ENCODE measurements at regions not wholly inside any gene's neighbourhood (a gene's known extent, or its start where the extent isn't known, plus 50 kb on each side); places are given as distances from the start of the nearest gene placed in this dataset.

DNA sequence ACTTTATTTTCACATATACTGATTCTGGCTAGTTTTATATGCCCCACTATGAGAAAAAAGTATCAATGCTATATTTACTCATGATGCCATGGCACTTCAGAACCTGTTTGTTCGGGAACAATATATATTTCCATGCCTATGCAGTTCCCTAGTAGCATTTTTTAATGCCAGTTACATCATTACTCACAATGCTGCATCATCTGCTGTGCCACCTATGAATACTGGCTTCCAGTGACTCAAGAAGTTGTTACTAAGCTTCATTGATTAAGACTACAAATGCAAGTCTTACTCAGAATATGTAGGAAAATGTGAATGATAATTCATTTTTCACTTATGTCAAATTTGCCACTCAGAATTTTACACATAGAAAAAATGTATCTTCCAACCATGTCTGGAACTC lies 97.9 kb downstream of the MAFB start:
- no peak for DNase-seq (ENCODE audit: low spot score)

DNA sequence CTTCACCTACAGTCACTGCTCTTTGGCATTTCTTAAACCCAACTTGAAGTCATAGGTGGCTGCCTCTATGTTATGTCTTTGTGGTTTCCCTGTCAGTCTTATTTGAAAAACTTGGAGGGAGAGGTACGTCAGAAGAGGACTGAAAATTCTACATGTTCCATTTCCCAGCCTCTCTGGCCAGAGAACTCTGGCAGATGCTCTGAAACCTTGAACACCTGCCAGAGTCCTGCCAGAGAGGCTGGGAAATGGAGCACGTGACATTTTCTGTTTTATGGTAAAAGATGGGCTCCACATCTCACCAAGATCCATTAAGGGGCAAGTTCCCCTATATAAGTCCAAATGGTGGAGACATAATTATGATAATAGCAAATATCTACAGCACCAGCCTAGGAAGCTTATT lies 99.5 kb downstream of the MAFB start:
- DNase-seq (ENCODE audit: low spot score): no peak

DNA sequence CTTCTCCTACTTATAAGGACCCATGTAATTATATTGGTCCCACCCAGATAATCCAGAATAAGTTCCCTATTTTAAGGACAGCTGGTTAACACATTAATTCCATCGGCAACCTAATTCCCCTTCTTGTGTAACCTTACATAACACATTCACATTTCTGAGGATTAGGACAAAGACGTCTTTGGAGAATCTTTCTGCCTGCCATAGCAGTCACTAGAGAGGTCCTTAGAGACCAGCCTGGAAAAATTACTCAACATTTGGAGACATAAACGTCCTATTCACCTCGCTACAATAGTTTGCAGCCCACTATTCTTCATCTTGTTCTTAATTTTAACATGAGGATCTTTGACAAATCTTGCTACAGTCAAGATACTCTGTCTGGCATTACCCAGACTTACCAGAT lies 100.1 kb downstream of the MAFB start:
- DNase-seq (ENCODE audit: low spot score): no peak

DNA sequence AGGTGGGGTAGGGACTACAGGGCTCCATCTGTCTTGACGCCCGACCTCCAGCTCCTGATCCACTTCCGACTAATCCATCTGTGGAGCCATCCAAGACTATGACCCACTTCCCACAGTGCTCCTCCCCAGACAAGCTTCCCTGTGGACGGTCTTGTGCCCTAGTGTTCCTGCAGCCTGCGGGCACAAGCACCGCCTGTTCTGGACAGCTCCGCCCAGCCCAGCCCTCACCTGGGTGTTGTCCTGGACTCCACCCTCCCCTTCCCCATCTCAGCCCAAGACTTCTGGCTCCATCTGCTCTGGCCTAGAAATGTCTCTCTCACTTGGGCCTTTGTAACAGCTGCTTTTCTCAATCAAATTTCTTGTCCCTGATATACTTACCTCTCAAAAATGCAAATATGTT lies 102.0 kb downstream of the MAFB start:
- DNase-seq (ENCODE audit: low spot score): no peak

DNA sequence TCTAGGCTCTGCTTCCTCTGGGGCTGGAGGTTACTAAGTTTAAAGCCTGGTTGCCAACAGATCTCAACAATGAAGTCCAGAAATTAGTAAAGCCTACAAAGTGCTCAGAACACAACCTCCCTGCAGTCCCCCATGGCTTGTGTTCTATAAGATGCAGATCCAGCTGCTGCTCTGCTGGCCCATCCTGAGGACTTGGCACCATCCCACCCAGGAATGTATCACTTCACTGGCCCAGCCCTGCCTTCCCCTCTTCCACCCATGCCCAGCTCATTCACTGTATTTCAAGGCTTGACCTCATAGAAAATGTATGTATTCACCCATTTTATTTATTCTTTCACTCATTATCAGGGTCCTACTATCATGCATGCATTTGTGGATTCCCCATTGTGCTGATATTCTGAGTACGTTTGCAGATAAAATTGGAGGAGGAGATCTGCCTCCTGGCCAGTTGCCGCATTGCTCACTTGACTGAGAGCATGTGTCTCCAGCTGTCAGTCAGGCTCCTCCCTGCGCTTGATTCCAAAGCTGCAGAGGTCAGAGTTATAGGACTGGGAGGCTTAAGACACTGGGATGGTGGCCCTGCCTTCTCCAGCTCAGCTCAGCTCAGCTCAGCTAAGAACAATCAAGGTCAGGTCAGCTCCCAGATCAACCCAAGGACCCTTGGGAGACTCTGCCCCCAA lies 104.8 kb downstream of the MAFB start:
- DNase-seq (ENCODE audit: low spot score): no peak

DNA sequence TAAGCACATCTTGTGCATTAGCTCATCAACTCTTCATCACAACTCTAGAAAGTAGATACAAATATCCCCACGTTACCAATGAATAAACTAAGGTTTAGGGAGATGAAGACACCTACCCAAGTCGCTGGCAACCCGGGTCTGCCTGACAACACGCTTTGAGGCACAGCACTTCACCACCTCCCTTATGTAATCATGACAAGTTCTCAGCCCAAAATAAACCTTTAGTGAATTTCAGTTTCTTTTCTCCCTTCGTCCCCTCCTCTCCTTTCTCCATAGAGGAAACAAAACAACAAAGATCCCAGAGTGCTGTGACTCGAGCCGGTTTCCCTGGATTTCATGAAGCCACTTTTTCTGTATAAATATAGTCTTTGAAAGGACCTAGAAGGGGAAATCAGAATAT lies 105.4 kb downstream of the MAFB start:
- DNase-seq (ENCODE audit: low spot score): no peak

DNA sequence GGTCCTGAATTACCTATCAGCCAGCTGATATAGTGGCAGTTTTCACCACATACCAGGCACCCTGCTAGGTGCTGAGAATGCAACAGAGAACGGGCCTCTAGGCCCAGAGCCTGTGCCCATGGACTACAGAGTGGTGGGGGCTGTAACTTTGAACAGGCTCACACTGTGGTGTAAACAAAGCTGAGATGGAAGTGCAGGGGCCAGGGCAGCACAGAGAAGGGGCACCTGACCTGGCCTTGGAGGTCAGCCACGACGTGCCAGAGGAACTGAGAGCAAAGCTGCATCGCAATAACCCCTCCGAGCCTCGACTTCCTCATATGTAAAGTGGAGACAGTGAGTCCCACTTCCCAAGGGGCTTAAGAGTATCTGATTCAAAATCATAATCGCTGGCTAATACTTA lies 105.8 kb downstream of the MAFB start:
- DNase-seq (ENCODE audit: low spot score): peak; percentile 21

DNA sequence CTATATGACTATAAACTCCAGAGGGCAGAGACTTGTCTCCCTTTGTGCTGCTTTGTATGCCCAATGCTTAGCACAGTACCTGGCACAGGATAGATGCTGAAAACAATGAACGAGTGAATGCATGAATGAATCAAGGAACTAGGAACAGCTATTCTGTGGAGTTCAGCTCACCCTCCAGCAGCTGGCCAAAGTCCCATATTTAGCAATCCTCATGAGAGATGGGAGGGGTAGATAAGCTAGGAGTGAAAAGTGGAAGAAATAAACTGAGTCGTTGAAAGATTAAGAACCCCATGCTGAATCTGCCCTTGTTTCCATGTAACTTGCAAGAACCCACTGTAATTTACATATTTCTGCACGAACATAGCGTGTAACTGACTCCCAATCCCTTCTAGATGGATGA lies 106.5 kb downstream of the MAFB start:
- no peak for DNase-seq (ENCODE audit: low spot score)

DNA sequence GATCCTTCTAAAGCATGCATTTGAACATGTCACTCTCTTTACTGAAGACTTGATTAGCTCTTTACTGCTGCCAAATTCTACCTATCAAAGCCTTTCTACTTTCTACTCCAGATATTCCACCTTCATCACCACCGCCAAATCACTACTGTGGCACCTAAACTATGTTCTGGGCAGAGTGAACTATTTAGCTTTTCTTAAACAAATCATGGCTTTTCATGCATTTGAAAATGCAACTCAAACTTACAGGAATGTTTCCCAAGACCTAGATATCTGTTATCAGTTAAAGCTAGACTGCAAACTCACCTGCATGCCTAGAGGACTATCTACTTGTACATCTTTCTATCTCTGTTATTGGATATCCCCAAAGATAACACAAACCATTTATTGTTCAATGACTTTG lies 109.3 kb downstream of the MAFB start:
- no peak for DNase-seq (ENCODE audit: low spot score)

DNA sequence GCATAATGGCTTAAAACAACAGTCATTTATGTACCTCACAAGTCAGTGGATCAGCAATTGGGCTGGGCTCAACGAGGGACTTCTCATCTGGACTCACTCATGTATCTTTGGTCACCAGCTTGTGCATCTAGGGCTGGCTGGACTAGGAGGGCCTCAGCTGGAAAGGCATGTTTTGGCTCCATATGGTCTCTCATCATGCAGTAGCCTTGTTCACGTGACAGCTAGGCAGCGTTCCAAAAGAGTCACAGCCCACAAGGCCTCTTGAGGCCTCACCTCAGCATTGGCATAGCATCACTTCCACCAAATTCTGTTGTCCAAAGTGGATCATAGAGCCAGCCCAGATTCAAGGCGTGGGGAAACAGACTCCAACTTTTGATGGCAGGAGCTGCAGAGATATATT lies 110.1 kb downstream of the MAFB start:
- DNase-seq (ENCODE audit: low spot score): no peak

DNA sequence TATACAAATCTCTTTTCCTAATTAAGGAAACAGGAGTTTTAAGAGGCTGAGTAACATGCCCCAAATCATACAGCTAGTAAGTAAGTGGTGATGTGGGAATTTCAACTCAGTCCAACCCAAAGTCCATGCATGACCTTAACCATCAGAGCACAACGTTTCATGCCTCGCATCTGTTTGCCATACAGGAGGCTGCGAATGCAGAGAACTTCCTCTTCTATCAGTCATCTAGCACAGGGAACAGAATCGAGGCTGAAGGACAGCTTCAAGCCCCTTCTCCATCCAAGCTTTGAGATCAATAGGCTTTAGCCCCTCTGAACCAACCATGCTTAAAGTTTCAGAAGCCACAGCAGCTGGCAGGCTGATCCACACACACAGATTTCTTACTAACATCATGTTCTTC lies 113.2 kb downstream of the MAFB start:
- no peak for DNase-seq (ENCODE audit: low spot score)

DNA sequence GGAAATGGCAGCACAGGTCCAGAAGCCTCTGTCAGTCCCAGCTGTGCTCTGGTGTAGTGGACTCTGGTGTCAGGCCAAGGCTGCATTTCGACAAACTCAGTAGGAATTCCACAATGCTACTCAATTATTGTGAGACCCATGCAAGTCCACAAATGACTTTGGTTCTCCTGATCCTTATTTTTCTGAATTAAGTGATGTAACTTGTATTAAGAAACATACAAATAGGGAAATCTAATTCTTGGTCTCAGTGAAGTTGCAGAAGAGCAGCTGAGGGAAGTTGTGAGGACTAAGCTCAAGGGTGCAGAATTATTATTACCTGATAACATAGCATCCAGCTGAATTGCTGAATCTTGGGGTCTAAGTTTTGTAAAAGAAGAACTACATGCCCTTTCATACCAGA lies 116.8 kb downstream of the MAFB start:
- DNase-seq (ENCODE audit: low spot score): no peak

DNA sequence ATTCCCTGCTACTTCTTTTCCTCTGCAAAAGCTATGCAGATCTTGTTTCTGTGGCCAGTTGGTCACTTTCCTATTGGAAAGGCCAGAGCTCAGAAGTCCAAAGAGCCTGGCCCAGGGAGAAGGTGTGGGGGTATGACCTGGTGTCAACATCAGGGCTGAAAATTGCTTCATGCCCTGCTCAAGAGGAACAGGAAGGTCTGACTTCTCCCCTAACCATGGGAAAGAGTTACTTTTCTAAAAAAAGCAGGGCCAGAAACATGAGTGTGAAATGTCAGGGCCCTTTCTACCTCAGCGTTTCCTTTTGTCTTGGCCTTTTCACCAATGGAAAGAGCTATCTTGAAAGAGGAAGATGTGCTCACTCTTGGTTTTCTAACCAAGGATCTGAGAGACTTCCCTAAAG lies 117.4 kb downstream of the MAFB start:
- DNase-seq (ENCODE audit: low spot score): peak; percentile 20

DNA sequence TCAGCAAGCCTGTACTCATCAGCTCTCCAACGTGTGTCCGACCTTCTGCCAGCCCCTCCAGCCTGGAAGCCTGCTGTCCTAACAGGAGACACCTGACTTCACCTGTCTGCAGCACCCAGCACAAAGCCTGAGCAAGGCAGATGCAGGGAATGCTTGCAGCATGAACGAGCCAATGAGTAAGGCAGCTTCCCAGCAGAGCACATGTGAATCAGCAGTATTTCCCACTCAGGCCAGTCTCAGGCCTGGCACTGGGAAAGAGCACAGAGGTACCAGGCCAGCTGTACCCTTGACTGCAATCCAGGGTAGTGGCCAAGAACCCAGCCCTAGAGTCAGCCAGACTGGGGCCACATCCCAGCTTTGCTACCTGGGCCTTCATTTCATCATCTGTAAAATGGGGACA lies 120.8 kb downstream of the MAFB start:
- no peak for DNase-seq (ENCODE audit: low spot score)

DNA sequence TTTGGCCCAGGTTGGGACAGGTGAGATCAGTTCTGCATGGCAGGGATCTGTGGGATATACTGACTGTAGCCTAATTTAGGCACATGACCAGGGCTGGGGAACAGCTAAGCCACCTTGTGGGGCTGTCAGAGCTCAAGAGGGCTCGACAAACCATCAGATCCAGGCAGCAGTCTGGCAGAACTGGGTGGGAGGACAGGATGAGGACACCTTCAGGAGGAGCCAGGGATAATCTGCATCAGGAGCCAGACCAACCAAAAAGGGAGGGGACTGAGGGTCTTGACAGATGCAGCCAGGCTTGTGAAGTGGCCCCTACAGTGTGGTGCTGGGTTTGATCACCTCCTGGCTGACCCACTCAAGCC lies 123.4 kb downstream of the MAFB start:
- no peak for DNase-seq (ENCODE audit: low spot score)

DNA sequence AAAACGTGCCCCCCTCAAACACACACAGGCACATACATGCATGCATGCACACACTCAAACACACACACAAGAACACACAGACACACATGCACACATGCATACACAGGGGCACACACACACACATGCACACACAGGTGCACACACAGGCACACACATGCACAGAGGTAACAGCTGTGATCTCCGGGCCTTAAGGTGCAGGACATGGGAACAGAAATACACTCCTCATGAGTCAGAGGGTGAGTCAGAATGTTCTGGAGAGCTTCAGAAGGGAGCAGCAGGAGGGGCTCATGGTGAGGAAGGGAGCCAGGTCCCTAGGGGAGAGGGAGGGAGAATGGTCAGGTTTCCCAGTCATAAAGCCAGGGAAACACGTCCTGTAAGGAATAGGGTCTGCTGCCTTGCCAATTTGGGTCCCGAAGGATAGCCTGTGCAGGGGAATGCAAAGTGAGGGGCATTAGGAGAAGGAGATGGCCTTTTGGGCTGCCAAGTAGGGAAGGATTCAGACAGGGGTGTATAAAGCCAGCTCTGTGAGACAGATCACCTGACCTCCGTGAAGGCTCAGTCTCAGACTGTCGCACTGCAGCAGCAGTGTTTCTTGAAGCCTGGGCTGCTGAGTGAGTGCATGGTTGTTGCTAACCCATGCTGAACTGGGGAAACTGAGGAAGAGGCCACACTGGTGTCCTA lies 123.9 kb downstream of the MAFB start:
- DNase-seq (ENCODE audit: low spot score): no peak

DNA sequence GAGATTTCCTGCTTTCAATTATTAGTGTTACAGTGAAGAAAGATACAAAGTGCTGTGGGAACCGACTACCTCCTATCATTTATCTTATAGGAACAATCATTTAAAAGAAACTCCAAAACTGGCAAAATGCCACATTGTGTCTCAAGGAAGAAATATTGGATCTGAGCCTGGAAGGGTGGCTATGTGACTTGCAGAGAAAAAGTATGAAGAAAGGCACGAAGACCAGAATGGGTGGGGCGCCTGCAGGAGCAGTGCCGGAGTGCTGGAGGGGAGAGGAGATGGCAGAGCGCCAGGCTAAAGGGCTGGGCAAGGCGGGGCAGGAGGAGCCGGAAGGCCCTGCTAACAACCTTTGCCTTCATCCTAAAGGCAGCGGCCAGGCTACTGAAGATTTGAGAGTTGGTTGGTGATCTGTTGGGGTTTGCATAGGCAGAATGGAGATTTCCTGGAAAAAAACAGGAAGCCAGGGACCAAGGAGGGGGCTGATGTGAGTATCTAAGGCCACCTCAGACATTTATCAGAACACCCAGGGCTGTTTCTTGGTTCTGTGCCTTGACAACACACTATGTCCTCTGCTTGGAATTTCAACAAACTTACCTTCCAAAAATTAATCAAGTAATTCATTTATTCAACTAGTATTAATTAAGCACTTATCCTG lies 125.6 kb downstream of the MAFB start:
- no peak for DNase-seq (ENCODE audit: low spot score)

DNA sequence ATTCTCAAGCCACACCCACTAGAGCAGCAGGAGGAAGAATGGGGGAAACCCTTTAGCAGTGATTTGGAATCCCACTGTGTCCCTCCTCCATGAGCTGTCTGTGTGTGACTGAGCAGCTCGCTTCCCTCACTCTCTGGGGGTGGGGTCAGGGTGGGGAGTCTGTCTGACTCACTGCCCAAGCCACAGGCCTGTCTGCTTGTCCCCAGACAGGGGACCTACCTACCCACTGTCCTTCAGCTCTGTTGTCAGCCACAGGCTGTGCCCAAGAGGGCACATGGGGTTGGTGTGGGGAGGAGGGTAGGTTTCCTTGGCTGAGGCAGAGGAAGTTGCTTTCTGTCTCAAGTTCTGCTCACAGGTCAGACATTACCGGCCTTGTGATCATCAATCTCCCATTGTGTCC lies 127.0 kb downstream of the MAFB start:
- no peak for DNase-seq (ENCODE audit: low spot score)

DNA sequence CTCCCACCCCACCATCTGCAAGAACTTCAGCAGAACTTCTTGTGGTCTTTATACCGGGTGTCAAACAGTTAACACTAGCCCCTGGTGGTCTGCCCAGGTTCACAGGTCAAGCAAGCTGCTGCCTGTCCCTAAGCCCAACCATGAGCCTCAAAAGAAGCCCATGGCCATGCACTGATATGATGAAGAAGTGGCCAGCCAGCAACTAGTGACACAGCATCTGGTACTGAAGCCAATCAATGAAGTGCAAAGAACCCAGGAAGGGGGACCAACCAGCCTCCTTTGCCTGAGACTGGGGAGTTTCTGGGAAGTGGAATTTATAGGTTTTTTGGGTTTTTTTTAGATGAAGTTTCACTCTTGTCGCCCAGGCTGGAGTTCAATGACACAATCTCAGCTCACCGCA lies 127.8 kb downstream of the MAFB start:
- DNase-seq (ENCODE audit: low spot score): no peak

DNA sequence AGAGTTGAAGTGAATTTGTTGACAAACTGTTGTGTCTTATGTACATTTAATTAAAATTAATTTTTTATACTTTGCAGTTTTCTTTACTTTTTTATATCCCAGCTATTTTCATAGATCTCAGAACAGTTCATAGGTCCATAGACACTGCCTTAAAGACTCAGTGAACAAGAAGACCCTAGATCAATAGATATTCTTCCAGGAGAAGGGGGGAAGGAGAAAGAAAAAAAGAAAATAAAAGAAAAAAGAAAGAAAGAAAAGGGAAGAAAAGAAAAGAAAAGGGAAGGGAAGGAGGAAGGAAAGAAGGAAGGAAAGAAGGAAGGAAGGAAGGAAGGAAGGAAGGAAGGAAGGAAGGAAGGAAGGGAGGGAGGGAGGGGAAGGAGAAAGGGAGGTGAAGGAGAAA lies 130.8 kb downstream of the MAFB start:
- no peak for DNase-seq (ENCODE audit: low spot score)

DNA sequence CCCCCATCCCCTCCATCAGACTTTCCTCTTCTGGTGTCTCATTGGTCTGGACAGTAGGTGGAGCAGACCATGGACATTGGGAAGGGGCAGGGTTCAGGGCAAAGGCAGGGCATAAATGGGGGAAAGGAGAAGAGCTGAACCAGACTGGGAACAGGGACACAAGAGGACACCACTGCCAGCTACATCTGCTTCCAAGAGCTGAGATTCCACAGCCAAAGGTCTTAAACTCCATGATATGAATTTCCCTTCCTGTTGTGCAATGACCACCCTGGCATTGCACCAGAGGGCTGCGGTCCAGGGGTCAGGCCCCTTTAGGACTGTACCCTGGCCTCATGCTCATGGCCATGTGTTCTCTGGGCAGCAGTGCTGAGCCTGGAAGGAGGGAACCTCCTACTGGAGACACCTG lies 137.9 kb downstream of the MAFB start:
- no peak for DNase-seq (ENCODE audit: low spot score)

DNA sequence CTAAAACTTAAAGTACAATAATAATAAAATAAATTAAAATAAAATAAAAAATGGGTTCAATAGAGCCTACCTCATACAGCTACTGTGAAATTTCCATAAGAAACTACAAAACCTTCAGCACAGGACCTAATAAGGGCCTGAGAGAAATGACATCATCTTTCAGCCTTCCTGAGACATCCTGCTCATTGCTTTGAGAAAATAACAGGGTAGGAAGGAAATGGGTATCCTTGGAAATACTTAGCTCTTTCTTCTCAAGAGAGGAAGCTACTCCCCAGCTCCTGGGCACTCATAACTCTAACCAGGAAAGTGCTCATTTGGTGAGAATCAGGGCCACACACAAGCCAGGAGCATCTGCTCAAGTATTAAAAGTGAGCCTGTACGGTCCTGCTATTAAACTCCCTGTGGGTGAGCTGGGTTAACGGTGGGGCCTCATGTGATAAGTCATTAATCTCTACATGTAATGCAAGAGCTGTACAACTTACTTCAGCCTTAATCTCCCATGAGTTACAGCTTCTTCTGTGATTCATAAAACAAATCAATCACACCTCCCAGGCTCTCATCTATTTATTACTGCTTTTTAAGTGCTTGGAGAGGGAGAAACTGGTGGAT lies 141.4 kb downstream of the MAFB start:
- no peak for DNase-seq (ENCODE audit: low spot score)

DNA sequence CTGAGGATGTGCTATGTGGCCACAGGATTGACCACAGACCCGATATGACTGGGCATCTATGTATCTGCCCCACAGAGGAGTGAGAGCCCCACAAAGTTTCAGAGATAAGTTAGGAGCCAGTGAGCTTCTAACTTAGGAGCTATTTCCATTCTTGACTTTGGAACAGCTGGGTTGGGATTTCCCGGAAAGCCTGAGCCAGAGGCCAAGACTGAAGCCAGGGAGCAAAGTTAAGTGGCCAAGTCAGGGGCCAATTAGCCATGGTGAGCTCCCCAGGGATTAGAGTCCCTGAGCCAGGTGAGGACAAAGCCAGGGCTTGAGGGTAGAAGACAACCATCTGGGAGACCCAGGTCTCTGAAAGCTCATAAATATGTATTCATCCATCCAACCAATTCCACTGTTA lies 143.6 kb downstream of the MAFB start:
- DNase-seq (ENCODE audit: low spot score): no peak

Data from putamen (tissue), 1 donor.